Calu3 (cell line): ENCODE measurements at regions not wholly inside any gene's neighbourhood (a gene's known extent, or its start where the extent isn't known, plus 50 kb on each side); places are given as distances from the start of the nearest gene placed in this dataset.

Experiments
- BruUV-seq: library from RNA; stranded (reverse); fragments of 400-500 nt; replicated peaks from 2 replicates; lab custom pipeline; 2021; lab: Mats Ljungman, UMichigan
- CTCF ChIA-PET: fragments of 300-600 bp; sonication (Branson Sonifier 250); formaldehyde crosslinking; loops from one replicate; lab custom pipeline; 2022; ENCODE audit warnings: antibody characterized with exemption; lab: Charles Lee
- DNase-seq: peaks from one replicate; pipeline ENCODE4 v3.0.0; 2022
- H3K27ac Mint-ChIP-seq: one replicate; pipeline ENCODE4 v1.8.0; 2022; ENCODE audit warnings: mixed read lengths; ENCODE audit not compliant: unreplicated experiment
- H3K27me3 Mint-ChIP-seq: one replicate; pipeline ENCODE4 v1.8.0; 2022; ENCODE audit warnings: mixed read lengths; ENCODE audit not compliant: unreplicated experiment
- H3K36me3 Mint-ChIP-seq: one replicate; pipeline ENCODE4 v1.8.0; 2022; ENCODE audit warnings: mild to moderate bottlenecking, moderate library complexity, mixed read lengths; ENCODE audit not compliant: insufficient read depth, unreplicated experiment
- H3K4me1 Mint-ChIP-seq: one replicate; pipeline ENCODE4 v1.8.0; 2022; ENCODE audit warnings: mild to moderate bottlenecking, low read depth, mixed read lengths; ENCODE audit not compliant: unreplicated experiment
- H3K4me3 Mint-ChIP-seq: one replicate; pipeline ENCODE4 v1.8.0; 2022; ENCODE audit warnings: mild to moderate bottlenecking, low read depth, moderate library complexity, mixed read lengths; ENCODE audit not compliant: unreplicated experiment
- H3K9me3 Mint-ChIP-seq: one replicate; pipeline ENCODE4 v1.8.0; 2022; ENCODE audit warnings: low read depth, mixed read lengths; ENCODE audit not compliant: unreplicated experiment
- intact Hi-C: fragments of 100-400 bp; cut with micrococcal nuclease; formaldehyde crosslinking; loops from one replicate; pipeline ENCODE4 v1.10.0; 2022; ENCODE audit not compliant: unreplicated experiment
- TF ChIP-seq, protein P1 (sequence below): fragments of 200-600 bp; IDR thresholded peaks from one replicate; pipeline ENCODE4 v1.8.0; 2022; ENCODE audit warnings: antibody characterized with exemption; ENCODE audit not compliant: unreplicated experiment

- CTCF ChIA-PET = no interaction called here
- TF ChIP-seq, protein P1, sequence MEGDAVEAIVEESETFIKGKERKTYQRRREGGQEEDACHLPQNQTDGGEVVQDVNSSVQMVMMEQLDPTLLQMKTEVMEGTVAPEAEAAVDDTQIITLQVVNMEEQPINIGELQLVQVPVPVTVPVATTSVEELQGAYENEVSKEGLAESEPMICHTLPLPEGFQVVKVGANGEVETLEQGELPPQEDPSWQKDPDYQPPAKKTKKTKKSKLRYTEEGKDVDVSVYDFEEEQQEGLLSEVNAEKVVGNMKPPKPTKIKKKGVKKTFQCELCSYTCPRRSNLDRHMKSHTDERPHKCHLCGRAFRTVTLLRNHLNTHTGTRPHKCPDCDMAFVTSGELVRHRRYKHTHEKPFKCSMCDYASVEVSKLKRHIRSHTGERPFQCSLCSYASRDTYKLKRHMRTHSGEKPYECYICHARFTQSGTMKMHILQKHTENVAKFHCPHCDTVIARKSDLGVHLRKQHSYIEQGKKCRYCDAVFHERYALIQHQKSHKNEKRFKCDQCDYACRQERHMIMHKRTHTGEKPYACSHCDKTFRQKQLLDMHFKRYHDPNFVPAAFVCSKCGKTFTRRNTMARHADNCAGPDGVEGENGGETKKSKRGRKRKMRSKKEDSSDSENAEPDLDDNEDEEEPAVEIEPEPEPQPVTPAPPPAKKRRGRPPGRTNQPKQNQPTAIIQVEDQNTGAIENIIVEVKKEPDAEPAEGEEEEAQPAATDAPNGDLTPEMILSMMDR = no peak
- Mint-ChIP-seq H3K36me3 (no peaks in the 10 kb centered on the region), H3K27me3 (no peaks in the 10 kb centered on the region), H3K27ac (no peak overlapping the region), H3K9me3 (no peaks in the 10 kb centered on the region), H3K4me3 (no peak overlapping the region), H3K4me1 (no peaks in the 10 kb centered on the region)
- DNase-seq = no peak
- intact Hi-C loops = no loop called here
- BruUV-seq = no TSS peak
Measured at GRCh38 chr4:110793381-110793801, 170.5 kb upstream of the PITX2 start.

GRCh38 chr4:110793890-110794554 is 171.1 kb upstream of the PITX2 start:
- intact Hi-C loops = no loop called here
- TF ChIP-seq, protein P1 = no peak
- CTCF ChIA-PET = interaction anchor here (0.7 kb wide), 1 partner anchor 1075 kb away, joined by 5 read pairs; no protein-coding TSS in a partner anchor
- no peak for DNase-seq
- no peaks in the 10 kb centered on the region for H3K4me1 Mint-ChIP-seq
- BruUV-seq = no TSS peak
- H3K36me3 Mint-ChIP-seq = no peaks in the 10 kb centered on the region
- no peaks in the 10 kb centered on the region for H3K27me3 Mint-ChIP-seq
- H3K27ac Mint-ChIP-seq = no peak overlapping the region
- H3K9me3 Mint-ChIP-seq = no peaks in the 10 kb centered on the region
- no peak overlapping the region for H3K4me3 Mint-ChIP-seq

DNA sequence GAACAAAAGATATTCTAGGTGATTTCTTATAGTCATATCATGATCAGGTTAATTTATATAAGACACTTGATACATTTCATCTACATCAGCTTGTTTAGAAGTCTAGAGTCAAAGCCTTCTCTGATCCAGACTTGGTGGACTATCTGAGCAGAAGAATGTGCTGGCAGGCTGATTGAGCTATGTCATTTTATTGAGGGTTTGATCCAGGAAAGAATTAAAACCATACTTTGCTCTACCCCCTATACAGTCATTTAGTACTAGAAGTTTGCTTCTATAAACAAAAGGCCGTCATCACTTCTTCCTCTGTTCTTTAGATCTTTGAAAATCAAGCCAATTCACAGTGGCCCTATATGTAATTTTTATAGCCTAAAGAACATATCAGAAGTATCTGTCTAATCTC is 173.1 kb upstream of the PITX2 start:
- no peak for DNase-seq
- no peak overlapping the region for H3K4me3 Mint-ChIP-seq
- H3K27ac Mint-ChIP-seq = no peak overlapping the region
- H3K36me3 Mint-ChIP-seq = no peaks in the 10 kb centered on the region
- no peaks in the 10 kb centered on the region for H3K27me3 Mint-ChIP-seq
- H3K4me1 Mint-ChIP-seq = no peaks in the 10 kb centered on the region
- no TSS peak for BruUV-seq
- intact Hi-C loops = no loop called here
- CTCF ChIA-PET = no interaction called here
- TF ChIP-seq, protein P1 = no peak
- no peaks in the 10 kb centered on the region for H3K9me3 Mint-ChIP-seq

GRCh38 chr4:110797486-110797885 is 174.6 kb upstream of the PITX2 start:
- H3K27me3 Mint-ChIP-seq = no peaks in the 10 kb centered on the region
- H3K4me3 Mint-ChIP-seq = no peak overlapping the region
- intact Hi-C loops = no loop called here
- TF ChIP-seq, protein P1 = no peak
- H3K4me1 Mint-ChIP-seq = no peaks in the 10 kb centered on the region
- DNase-seq = no peak
- H3K36me3 Mint-ChIP-seq = no peaks in the 10 kb centered on the region
- CTCF ChIA-PET = interaction anchor here (0.7 kb wide), 1 partner anchor 176 kb away, joined by 10 read pairs; no protein-coding TSS in a partner anchor
- no TSS peak for BruUV-seq
- H3K27ac Mint-ChIP-seq = no peak overlapping the region
- H3K9me3 Mint-ChIP-seq = no peaks in the 10 kb centered on the region
